ENCODE measurements at regions not wholly inside any gene's neighbourhood (a gene's known extent, or its start where the extent isn't known, plus 50 kb on each side); places are given as distances from the start of the nearest gene placed in this dataset.

DNA sequence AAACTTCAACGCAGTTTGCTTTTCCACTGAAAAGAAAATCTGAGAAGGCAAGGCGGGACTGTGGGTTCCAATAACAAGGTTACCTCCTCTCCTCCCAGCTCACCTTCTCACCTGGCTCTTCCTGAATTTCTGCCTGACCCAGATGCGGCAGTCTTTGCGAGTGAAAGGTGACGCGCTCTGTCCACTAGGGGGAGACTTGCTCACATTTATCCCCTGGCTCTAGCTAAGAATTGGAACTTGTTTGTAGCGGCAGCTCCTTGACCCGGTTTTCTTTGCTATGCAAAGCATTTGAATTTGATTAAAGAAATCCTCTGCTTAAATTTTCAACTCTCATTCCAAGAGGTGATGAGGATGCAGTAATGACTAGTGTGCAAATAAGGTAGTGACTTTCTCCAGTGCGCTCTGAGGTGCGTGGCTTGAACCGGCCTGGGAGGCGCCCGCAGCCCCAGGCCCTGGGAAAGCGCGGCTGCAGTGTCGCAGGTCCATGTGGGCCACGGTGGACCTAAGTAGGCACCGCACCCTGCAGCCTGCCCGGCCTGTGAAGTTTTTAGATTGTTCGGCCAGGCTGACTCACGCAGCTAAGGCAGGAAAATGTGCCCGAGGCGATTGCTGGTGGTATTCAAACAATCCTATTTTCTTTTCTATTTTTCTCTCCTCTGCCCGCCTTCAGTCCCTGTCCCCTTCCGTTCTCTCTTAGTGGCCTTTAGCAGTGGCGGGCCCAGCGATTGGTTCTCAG, 336.9 kb upstream of the NPSR1 start (continued):
- 0 out of 2 replicates have a peak, but pooled peaks have one; percentile 24 for TF ChIP-seq TAF1 (IDR thresholded peaks at IDR 0.05; ENCODE audit: low read depth, low read length)
- TF ChIP-seq, protein P1, sequence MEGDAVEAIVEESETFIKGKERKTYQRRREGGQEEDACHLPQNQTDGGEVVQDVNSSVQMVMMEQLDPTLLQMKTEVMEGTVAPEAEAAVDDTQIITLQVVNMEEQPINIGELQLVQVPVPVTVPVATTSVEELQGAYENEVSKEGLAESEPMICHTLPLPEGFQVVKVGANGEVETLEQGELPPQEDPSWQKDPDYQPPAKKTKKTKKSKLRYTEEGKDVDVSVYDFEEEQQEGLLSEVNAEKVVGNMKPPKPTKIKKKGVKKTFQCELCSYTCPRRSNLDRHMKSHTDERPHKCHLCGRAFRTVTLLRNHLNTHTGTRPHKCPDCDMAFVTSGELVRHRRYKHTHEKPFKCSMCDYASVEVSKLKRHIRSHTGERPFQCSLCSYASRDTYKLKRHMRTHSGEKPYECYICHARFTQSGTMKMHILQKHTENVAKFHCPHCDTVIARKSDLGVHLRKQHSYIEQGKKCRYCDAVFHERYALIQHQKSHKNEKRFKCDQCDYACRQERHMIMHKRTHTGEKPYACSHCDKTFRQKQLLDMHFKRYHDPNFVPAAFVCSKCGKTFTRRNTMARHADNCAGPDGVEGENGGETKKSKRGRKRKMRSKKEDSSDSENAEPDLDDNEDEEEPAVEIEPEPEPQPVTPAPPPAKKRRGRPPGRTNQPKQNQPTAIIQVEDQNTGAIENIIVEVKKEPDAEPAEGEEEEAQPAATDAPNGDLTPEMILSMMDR (IDR thresholded peaks at IDR 0.05; ENCODE audit: control extremely low read depth in 1 of 3, insufficient read depth in 1 of 3, low read depth in 1 of 3, low read length in 3 of 3), result peak; percentile 86 to 95 (median 88)
- no peak for TF ChIP-seq SAP30 (IDR thresholded peaks at IDR 0.05; ENCODE audit: insufficient read depth, insufficient replicate concordance, low read length)
- TF ChIP-seq YY1 (IDR thresholded peaks at IDR 0.05; ENCODE audit: low read depth, low read length), result no peak

Data from H1 (cell line).